HG03025 (cell line): ENCODE measurements at regions not wholly inside any gene's neighbourhood (a gene's known extent, or its start where the extent isn't known, plus 50 kb on each side); places are given as distances from the start of the nearest gene placed in this dataset.

ENCODE experiments used
- ATAC-seq: cut with Tn5 transposase; IDR thresholded peaks from one replicate; pipeline ENCODE4 v1.9.1; 2021; ENCODE audit warnings: mild to moderate bottlenecking, moderate library complexity; ENCODE audit not compliant: unreplicated experiment, low FRiP score

- ATAC-seq = no peak
Measured at GRCh38 chr5:133749331-133749985, 137.1 kb upstream of the FSTL4 start.

DNA sequence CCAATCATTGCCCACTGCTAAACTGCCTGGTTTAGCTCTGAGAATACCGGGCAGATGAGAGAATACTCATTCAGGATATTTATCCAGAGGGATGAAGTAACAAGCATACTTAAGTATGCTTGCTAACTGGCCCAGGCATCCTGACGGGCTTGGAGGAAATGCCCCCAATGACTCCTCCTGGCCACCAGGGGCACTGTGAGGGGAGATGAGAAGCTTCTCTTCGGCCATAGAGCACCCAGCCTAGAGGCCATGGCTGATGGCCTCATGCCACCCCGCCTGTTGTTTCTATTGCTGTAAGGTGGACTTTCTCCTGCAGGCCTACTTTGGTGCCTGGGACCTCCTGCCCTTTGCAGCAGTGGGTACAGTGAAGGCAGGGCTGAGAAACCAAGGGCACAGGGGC is 134.5 kb upstream of the FSTL4 start:
- no peak for ATAC-seq

- no peak for ATAC-seq
Measured at GRCh38 chr5:133744960-133745308, 132.6 kb upstream of the FSTL4 start.

DNA sequence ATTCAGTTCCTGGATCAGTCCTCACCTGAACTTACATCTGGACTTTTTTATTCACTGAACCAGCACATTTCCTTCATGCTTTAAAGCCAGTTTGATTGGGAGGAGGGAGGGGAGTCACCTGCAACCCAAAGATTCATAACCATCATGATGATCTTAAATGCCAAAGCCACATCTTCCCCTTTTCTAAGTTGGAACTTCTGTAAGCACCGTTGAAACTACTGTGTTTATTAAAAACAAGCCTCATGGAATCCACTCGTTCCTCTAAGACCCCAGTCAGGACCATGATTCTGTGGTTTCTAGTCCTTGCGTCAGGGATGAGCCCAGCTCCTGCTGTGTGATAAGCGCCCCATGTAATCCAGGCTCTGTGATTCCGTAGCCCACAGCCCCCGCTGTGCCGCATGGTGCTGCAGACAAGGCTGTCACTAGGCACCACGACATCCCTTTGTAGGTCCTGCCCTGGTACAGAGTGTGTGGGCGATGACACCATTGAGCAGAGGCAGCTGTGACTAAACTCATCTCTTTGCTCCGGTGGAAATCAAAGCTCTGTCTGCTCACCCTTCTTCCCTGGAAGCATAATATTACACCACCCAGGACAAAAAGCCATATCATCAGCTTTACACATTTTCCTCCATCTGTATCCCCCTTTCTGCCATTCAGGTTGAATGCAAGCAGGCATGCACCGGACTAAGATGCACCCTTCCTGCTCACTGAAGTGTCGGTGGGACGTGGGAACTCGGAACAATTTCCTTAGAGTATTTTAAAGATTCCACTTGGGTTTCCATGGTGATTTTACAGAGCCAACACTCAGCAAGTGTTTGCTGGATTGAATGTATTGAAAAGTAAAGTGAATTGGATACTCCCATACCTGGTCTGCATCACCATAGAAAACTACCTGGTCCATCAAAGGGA is 132.0 kb upstream of the FSTL4 start:
- ATAC-seq = no peak

GRCh38 chr5:133742431-133742988 is 130.2 kb upstream of the FSTL4 start:
- peak; percentile 63 for ATAC-seq

- no peak for ATAC-seq
Measured at GRCh38 chr5:133741818-133742355, 129.5 kb upstream of the FSTL4 start.

GRCh38 chr5:133741396-133741795 is 129.1 kb upstream of the FSTL4 start:
- no peak for ATAC-seq

- no peak for ATAC-seq
Measured at GRCh38 chr5:133739181-133739780, 126.9 kb upstream of the FSTL4 start.

- no peak for ATAC-seq
Measured at GRCh38 chr5:133738271-133738670, 125.9 kb upstream of the FSTL4 start.

- ATAC-seq = no peak
Measured at GRCh38 chr5:133736512-133736911, 124.2 kb upstream of the FSTL4 start.

GRCh38 chr5:133735346-133735745 is 123.0 kb upstream of the FSTL4 start:
- ATAC-seq = no peak

- no peak for ATAC-seq
Measured at GRCh38 chr5:133734916-133735315, 122.6 kb upstream of the FSTL4 start.

- ATAC-seq = no peak
Measured at GRCh38 chr5:133732536-133732935, 120.2 kb upstream of the FSTL4 start.

DNA sequence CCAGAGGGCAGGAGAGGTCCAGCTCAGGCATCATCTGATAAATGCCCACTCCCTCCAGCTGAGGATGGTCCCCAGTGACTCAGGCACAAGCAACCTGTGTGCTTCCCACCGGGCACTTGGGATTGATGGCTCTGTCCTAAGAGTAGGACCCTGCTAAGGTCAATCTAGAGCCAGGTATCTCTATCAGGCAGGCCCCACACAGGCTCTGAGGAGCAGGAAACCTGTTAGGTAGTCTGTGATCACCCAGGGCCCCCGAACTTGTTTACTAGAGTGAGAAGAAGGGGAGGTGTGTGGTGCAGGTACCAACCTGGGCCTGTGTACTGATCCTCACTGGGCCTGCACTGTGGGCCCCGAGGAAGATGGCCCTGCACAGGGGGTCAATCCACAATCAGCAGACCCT is 119.6 kb upstream of the FSTL4 start:
- no peak for ATAC-seq

DNA sequence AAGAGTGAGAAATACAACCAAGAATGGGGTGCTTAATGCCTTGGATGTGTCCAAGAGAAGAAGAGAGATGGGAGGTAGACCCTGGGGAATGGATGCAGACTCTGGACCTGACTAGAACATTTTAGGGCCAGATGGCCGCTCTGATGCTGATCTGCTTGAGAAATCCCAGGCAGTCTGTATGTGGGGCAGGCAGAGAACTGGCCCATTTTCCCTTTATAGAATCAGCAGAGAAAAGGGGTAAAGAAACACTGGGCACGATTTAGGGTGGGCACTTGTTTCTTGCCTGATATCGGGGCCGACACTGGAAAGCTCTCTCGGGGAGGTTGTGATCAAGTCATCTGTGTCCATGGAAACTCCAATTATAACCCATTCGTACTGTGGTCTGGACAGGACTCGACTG is 118.5 kb upstream of the FSTL4 start:
- no peak for ATAC-seq

GRCh38 chr5:133730346-133730745 is 118.0 kb upstream of the FSTL4 start:
- no peak for ATAC-seq

- ATAC-seq = no peak
Measured at GRCh38 chr5:133729800-133730199, 117.5 kb upstream of the FSTL4 start.

DNA sequence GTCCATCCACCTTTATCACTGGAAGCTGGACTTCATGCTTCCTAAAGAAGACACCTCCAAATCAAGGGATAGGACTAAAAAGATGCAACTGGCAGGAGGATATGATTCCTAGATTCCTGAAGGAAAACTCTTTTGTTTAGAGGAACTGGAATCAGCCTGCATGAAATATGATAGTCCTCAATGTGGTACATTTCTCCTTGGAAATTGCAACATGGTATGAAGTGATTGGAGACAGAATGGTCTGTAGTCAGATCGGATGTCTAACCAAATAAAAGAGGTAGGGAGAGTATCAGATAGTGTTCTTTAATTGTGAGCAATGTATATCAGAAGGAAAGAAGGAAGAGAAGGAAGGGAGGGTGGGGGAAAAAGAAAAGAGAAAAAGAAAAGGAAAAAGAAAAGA is 116.1 kb upstream of the FSTL4 start:
- ATAC-seq = no peak

- ATAC-seq = no peak
Measured at GRCh38 chr5:133727636-133728035, 115.3 kb upstream of the FSTL4 start.

DNA sequence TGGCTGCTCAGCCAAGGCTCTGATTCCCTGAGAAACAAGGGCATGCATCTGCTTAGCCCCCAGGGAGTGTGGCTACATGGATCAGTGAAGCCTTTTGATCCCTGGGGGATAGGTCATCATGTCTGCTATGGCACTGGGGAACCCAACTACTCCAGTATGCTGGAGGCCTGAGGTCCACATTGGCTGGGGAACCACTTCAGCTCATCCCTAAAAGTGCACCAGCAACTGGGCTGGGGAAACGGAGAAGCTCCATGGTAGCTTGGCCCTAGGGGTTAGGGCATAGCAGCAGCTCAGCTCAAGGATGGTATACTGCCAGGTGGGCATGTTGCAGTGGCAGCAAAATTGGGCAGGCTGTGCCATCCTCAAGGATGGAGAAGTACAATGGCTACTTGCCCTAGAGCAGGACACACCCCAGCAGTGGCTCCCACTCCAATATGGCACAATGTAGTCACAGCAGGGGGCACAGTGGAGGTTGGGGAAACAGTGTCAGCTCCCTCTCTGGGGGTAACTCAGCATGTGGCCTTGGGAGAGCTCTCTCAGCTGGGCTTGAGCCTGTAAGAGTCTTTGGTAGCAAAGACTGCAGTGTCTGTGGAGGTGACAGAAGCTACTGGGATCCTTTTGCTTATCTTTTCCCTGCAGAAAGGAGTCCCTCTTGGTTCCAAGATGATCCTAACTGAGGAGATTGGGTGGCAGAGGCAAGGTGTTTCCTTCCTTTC is 111.5 kb upstream of the FSTL4 start:
- no peak for ATAC-seq
